Adipose tissue (tissue), 3 donors: ENCODE measurements at regions not wholly inside any gene's neighbourhood (a gene's known extent, or its start where the extent isn't known, plus 50 kb on each side); places are given as distances from the start of the nearest gene placed in this dataset.

Experiments
- H3K27ac ChIP-seq: one replicate; pipeline ENCODE4 v1.5.1; 2013; ENCODE audit warnings: low read depth, low read length
- WGBS, 3 donors: extraction: QIAGEN DNeasy Blood & Tissue Kit; methylation state at CpG; one replicate each; pipeline ENCODE4 v1.1.7; 2013; 5-methylcytosine and 5-hydroxymethylcytosine counted together
- donor health status: healthy with polysubstance abuse.
- donor health status: Bipolar disorder and iron deficiency.
- donor health status: healthy.

GRCh38 chr5:4487581-4487980, 652.5 kb upstream of the ADAMTS16 start:
- 50 to 78% (median 62%) methylated on average over 2 of the region's 2 CpGs for WGBS, 3 donors
- H3K27ac ChIP-seq, result no peak overlapping the region

DNA sequence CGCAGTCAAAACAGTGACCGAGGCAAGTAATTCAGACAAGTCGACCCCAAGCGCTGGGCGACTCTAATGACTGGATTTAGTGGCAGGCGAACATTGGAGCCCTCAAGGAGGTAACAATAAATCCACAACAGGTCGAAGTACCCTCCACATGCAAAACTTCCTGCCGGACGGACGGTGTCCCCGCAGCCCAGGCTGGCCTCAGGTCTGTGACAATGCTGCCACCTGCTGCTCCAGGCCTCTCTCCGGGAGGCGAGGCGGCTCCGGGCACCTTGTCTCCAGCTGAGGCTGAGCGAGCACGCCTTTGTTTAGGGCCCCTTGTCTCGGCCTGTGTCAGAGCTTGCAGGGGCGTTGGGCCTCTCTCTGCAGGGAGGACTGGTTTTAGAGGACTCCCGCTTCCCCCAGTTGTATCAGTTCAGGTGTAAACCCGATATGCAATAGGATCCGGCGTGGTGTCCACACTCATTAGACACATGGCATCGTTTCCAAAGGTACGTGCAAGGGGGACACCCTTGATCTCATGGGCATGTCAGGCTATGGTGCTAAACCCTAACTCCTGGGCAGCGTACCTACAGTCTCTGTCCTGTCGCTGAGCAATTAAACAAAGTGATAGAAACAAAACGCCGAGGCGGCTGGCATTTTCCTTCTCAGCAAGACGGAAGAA, 628.0 kb upstream of the ADAMTS16 start:
- no peak overlapping the region for H3K27ac ChIP-seq
- 25 to 42% (median 36%) methylated on average over 31 of the region's 31 CpGs for WGBS, 3 donors

DNA sequence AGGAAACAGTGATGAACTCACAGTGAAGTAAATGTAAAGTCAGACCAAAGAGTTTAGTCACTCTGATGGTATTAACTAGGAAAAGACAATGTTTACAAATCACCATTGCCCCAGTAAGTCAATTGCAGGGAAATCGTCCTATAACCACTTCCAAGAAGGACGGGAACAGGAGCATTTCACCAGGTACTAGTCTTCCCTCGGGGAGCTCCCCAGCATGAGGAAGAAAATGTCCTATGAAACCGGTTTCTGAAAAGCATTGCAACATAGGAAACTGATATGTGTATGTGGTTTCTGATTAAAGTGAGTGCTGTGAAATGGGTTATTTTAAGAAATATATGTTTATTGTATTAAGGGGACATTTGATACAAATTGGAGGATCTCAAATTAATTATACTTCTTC, 626.7 kb upstream of the ADAMTS16 start:
- no peak overlapping the region for H3K27ac ChIP-seq
- 31 to 57% (median 54%) methylated on average over 4 of the region's 4 CpGs for WGBS, 3 donors

DNA sequence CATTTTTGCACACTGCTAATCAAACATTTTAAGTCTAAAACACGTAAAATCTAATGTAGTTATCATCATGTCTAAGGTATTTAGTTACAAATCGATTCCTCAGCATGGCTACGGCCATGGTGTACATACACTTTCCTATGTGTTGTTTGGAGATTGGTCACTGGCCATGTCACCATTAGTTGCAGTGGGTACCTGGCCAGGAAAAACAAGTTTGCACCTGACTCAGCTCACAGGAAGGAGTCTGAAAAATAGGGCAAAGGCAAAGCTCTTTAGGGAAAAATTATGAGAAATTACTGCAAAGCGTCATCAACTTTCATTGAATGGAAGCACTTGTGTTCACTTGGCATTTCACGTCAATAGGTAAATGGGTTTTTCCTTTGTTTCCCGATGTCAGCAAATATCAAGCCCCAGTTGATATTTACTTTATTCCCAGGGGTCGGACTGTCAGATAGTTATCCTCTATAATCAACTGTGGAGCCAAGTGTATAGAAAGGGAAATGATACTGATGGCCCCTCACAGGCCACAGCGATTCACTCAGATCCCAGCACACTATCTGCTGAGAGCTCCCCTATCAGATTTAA, 626.0 kb upstream of the ADAMTS16 start:
- WGBS, 3 donors, result 44 to 81% (median 75%) methylated on average over 8 of the region's 8 CpGs
- no peak overlapping the region for H3K27ac ChIP-seq

DNA sequence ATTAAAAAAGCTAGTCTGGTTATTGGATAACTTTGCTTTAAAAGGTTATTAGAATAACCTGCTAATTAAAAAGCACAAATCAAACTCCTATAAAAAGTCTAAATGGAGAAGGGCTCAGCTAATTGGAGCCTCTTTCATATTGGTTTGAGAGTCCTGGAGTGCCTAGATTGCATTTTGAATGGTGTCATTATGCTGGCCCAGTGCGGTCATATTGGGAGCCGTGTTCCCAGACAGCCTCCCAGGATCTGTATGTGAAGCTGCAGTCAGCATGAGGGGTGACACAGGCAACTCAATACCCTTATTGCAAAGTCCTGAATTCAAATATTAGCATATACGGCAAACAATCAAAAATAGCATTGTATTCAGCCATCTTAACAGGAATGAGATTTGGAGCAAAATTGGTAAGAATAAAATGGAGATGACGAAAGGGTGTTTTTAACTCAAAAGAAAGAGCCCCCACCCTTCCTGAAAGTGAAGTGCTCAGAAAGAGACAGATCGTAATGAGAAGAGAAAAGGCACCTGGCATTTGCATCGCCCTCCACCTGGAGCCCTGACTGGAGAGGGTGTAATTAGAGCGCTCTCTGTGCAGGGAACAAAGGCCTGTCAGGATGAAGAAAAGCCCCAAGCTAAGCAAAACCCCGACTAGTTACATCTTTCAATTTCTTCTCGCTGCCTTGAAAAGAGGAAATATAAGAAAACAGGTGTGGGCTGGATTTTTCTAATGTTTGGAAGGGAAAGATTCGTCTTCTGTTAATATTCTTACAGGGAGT, 621.0 kb upstream of the ADAMTS16 start:
- H3K27ac ChIP-seq, result no peak overlapping the region
- WGBS, 3 donors, result 56 to 70% (median 67%) methylated on average over 10 of the region's 10 CpGs

DNA sequence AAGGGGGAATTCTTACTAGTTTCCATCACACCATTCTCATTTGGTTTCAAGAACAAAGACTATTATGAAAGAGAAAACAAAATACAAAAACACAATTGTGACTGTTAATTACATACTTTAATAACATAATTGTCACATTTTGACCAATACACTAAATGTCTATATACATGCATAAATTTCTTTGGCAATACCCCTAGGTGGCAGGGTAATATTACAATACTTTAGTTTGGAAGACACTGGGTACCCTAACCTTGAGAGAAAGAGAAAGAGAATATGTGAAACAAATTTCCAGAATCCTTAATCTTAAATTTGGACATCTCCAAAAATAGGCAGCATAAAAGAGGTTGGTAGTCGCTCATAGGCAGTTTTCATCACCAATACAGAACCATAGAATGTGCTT, 619.6 kb upstream of the ADAMTS16 start:
- H3K27ac ChIP-seq, result no peak overlapping the region
- WGBS, 3 donors, result 57 to 74% (median 64%) methylated on average over 1 of the region's 1 CpG

- no peak overlapping the region for H3K27ac ChIP-seq
- WGBS, 3 donors, result 64 to 80% (median 78%) methylated on average over 6 of the region's 6 CpGs
These were observed 617.1 kb upstream of the ADAMTS16 start for GRCh38 chr5:4523038-4523437.

DNA sequence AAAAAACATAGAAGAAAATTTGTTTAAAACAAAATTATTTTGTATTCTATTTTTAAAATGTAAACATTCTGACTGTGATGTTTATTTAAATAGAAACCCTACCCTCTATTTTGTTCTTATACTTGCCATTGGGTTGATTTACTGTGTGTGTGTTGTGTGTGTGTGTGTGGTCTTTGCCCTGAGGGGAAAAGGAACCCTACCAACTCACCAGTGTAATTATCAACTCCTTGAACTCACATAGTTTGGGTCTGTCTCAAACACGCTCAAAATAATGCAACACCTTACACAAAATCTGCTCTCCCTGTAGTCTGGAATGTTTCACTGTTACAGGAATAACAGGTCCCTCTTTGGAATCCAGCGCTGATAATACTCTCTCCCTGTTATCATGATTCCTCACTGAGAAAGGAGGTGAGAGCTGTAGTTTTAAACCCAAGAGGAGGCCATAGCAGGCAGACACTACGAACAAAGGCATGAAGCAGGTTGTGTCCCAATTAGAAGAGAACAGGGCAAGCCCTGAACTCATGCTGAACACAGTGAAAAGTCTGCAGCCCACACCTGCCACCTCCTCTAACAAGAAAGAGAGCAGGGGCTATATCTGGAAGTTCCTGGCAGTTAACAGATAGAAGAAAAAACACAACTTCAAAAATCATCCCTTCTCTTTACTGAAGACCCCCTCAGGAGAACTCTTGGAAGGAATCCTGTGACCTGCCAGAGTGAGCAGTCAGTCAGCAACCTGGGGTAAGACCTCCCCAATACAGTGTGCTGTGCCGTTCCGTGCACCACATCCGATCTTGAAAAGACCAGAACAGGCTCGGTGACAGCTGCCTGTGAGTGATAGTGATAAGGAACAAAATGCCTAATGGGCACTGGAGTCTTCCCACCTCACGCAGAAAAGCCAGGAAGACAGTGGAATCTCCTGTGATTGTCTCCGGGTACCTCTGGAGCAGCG, 608.1 kb upstream of the ADAMTS16 start:
- WGBS, 3 donors, result 60 to 66% (median 65%) methylated on average over 10 of the region's 10 CpGs
- no peak overlapping the region for H3K27ac ChIP-seq

DNA sequence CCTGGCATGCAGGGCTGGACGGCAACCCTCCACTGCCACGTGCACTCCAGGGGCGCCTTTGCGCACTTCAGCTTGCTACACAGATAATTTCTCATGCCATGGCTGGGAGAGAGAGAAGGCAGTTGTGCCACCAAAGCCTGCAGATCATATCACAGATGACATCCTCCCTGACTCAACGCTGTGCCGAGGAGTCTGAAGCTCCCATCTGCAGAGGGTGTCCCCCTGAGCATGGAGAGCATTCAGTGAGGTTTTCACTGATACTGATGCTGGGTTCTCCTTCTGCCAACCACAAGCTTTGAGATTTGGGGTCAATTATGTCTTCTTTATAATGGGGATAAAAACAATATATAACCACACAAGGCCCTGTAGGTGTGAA, 607.4 kb upstream of the ADAMTS16 start:
- WGBS, 3 donors, result 81 to 86% (median 84%) methylated on average over 6 of the region's 6 CpGs
- H3K27ac ChIP-seq, result no peak overlapping the region

DNA sequence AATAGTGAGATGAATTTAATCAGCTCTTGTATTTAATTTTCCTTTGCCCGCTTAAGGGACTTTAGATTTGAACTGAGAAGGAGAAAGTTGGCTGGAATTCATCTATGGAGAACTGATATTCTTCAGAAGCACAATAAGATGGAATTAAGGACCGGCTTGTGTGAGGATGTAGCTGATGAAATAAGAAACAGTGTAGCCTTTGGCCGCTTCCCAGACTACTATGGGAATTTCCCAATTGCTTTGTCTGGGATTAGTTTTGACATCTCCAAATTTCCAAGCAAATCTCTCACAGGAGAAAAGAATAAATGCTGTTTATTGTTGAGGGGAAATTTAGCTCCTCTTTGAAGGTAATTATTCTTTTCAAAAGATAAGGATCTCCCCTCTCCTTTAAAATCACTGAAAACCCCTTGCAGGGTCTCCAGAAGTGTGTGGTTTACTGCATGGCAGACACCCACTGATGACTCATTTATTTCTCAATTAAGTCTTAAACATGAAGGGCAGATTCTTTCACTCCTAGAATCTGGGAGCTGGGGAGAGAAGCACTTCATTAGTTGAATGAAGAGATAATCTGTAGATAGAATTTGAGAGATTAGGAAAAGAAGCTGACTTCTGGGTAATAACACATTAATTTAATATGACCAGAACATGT, 606.5 kb upstream of the ADAMTS16 start:
- no peak overlapping the region for H3K27ac ChIP-seq
- WGBS, 3 donors, result 60 to 76% (median 65%) methylated on average over 3 of the region's 3 CpGs

GRCh38 chr5:4537489-4537888, 602.6 kb upstream of the ADAMTS16 start:
- H3K27ac ChIP-seq, result no peak overlapping the region
- 73 to 88% (median 85%) methylated on average over 10 of the region's 10 CpGs for WGBS, 3 donors

DNA sequence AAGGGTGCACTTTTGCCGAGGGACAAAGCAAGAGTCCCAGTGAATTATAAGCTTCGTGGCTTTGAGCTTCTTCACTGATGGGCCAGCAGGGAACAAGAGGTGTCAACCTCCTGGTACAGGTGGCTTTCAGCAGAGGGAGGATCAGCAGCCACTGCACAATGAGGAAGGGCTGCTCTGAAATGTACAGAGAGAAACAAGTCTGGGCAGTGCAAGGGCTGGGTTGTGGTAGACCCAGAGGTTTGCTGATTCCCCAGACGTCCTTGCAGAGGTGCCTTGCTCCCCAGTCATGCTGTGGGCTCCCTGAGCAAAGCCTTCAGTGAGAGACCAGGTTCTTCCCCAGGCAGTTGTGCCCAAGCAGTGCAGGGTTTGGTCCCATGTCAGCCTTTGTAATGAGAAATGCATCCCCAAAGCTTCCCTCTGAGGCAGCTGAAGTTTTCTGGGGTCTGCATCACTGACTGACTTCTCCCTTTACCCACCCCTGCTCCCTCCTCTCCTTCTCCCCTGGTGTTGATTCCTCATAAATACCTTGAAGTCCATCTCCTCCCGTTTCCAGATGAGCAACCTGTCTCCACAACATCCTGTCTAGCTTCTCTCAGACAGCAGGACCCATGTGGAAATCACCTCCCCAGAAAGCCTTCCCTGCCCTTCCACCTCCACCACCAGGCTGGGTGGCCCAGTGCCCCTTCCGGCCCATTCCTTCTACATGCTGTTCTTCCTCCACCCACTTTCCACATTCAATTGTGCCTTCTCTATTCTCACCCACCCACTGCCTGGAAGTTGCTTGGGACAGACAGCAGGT, 599.6 kb upstream of the ADAMTS16 start:
- 45 to 61% (median 61%) methylated on average over 5 of the region's 5 CpGs for WGBS, 3 donors
- no peak overlapping the region for H3K27ac ChIP-seq

DNA sequence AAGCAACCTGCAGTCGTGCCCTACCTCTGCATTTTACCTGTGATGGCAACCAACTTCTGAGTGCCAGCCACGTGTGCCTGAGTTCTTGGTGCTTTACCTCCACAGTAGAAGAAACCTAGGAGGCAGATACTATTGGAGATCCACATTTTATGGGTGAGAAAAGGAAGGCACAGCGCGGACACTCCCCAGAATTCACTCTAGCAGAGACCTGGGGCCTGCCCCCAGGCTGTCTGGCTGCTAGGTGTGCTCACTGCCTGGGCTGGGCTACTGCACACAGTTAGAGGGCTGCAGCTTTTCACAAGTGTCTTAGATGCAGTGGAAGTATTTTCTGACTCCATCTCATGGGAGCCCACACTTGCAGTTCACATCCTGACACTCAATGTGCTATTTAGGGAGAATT, 598.8 kb upstream of the ADAMTS16 start:
- H3K27ac ChIP-seq, result no peak overlapping the region
- WGBS, 3 donors, result 75 to 85% (median 80%) methylated on average over 4 of the region's 4 CpGs

- H3K27ac ChIP-seq, result no peak overlapping the region
- 57 to 65% (median 58%) methylated on average over 12 of the region's 12 CpGs for WGBS, 3 donors
These were observed 597.9 kb upstream of the ADAMTS16 start for GRCh38 chr5:4542145-4542778.

GRCh38 chr5:4544049-4544670, 596.0 kb upstream of the ADAMTS16 start:
- WGBS, 3 donors, result 39 to 57% (median 54%) methylated on average over 10 of the region's 10 CpGs
- no peak overlapping the region for H3K27ac ChIP-seq

DNA sequence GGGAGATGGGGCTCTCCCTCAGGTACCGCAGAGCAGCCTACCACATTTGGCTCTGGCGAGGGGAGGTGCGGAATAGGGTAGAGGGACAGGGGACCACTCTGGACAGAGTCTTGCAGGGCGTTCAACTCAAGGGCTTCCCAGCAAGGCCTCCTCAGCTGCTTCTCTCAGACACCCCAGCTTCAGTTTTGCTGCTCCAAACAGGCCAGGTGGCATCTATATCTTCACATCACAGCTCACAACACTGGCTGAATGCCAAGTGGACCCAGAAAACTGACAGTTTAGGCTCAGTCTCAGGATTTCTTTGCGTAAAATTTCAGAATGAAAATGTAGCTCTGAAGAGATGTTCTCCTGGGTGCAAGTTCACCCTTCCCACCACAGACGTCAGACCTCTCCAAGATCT, 592.6 kb upstream of the ADAMTS16 start:
- 81 to 91% (median 90%) methylated on average over 6 of the region's 6 CpGs for WGBS, 3 donors

DNA sequence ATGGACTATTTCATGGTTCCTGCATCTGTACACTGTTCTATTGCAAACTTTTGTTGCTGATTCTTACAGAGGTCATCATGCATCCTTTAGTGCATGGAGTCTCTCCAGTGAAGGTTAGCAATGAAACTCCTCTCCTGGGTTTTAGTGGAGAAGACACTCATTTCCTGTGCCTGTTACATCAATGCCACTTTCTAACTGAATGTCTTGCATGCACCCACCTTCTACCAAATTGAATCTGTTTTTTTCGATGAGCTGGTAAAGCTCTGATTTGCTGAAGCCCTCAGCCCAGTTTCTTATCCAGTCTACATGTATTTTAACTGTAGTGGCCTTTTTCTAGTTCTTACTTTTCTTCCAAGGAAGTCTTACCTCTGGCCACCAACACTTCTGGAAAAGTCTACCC, 591.8 kb upstream of the ADAMTS16 start:
- H3K27ac ChIP-seq, result no peak overlapping the region
- WGBS, 3 donors, result 59 to 94% (median 84%) methylated on average over 1 of the region's 1 CpG

More for the DNA sequence above, 592.6 kb upstream of the ADAMTS16 start:
- no peak overlapping the region for H3K27ac ChIP-seq
